H9 (cell line): ENCODE measurements at regions not wholly inside any gene's neighbourhood (a gene's known extent, or its start where the extent isn't known, plus 50 kb on each side); places are given as distances from the start of the nearest gene placed in this dataset.

Experiments
- DNase-seq: peaks from one replicate; pipeline ENCODE4 v3.0.0-alpha.2; 2017
- H2AFZ ChIP-seq: one replicate; pipeline ENCODE4 v1.6.1; 2013; ENCODE audit warnings: mild to moderate bottlenecking, low read length, control low read depth, moderate library complexity
- H2AK5ac ChIP-seq: 2 replicates; pipeline ENCODE4 v1.6.1; 2013; ENCODE audit warnings: low read length, control low read depth, mixed read lengths; ENCODE audit not compliant: insufficient read length
- H2BK120ac ChIP-seq: one replicate; pipeline ENCODE4 v1.6.1; 2013; ENCODE audit warnings: low read depth, mild to moderate bottlenecking, low read length, control low read depth, inconsistent platforms; ENCODE audit not compliant: poor library complexity, severe bottlenecking
- H2BK12ac ChIP-seq: 2 replicates; pipeline ENCODE4 v1.6.1; 2013; ENCODE audit warnings: low read length, control low read depth, mixed read lengths, low read depth; ENCODE audit not compliant: insufficient read length
- H2BK15ac ChIP-seq: 2 replicates; pipeline ENCODE4 v1.6.1; 2013; ENCODE audit warnings: low read depth, low read length, control low read depth
- H2BK20ac ChIP-seq: one replicate; pipeline ENCODE4 v1.6.1; 2013; ENCODE audit warnings: low read depth, mild to moderate bottlenecking, low read length, control low read depth, inconsistent platforms; ENCODE audit not compliant: poor library complexity, severe bottlenecking
- H2BK5ac ChIP-seq: 2 replicates; pipeline ENCODE4 v1.6.1; 2013; ENCODE audit warnings: low read length, control low read depth, mixed read lengths; ENCODE audit not compliant: insufficient read length
- H3K14ac ChIP-seq: 2 replicates; pipeline ENCODE4 v1.6.1; 2013; ENCODE audit warnings: low read length, control low read depth; ENCODE audit not compliant: insufficient read depth
- H3K18ac ChIP-seq: 2 replicates; pipeline ENCODE4 v1.6.1; 2013; ENCODE audit warnings: low read depth, mild to moderate bottlenecking, mixed read lengths, low read length, control low read depth; ENCODE audit not compliant: insufficient read length
- H3K23ac ChIP-seq: 2 replicates; pipeline ENCODE4 v1.6.1; 2013; ENCODE audit warnings: low read length, control low read depth, mixed read lengths, low read depth; ENCODE audit not compliant: insufficient read length
- H3K23me2 ChIP-seq: 2 replicates; pipeline ENCODE4 v1.6.1; 2013; ENCODE audit warnings: low read depth, mild to moderate bottlenecking, mixed read lengths, low read length, control low read depth; ENCODE audit not compliant: insufficient read length, poor library complexity, severe bottlenecking
- H3K27ac ChIP-seq: 2 replicates; pipeline ENCODE4 v1.5.1; 2013; ENCODE audit warnings: low read length, control low read depth, mixed read lengths, low read depth; ENCODE audit not compliant: insufficient read length
- H3K27me3 ChIP-seq: 2 replicates; pipeline ENCODE4 v1.6.1; 2013; ENCODE audit warnings: low read length, control low read depth, inconsistent platforms; ENCODE audit not compliant: insufficient read depth
- H3K4ac ChIP-seq: 2 replicates; pipeline ENCODE4 v1.6.1; 2013; ENCODE audit warnings: low read depth, mild to moderate bottlenecking, control low read depth, inconsistent platforms, low read length, moderate library complexity
- H3K4me1 ChIP-seq: 2 replicates; pipeline ENCODE4 v1.6.1; 2013; ENCODE audit warnings: low read length, control low read depth, inconsistent platforms; ENCODE audit not compliant: insufficient read depth
- H3K4me2 ChIP-seq: 2 replicates; pipeline ENCODE4 v1.6.1; 2013; ENCODE audit warnings: low read length, control low read depth, mixed read lengths; ENCODE audit not compliant: insufficient read length, insufficient read depth
- H3K56ac ChIP-seq: 2 replicates; pipeline ENCODE4 v1.6.1; 2013; ENCODE audit warnings: low read depth, mild to moderate bottlenecking, mixed read lengths, low read length, control low read depth; ENCODE audit not compliant: insufficient read length
- H3K79me1 ChIP-seq: 2 replicates; pipeline ENCODE4 v1.6.1; 2013; ENCODE audit warnings: low read depth, mild to moderate bottlenecking, moderate library complexity, low read length, control low read depth, inconsistent platforms; ENCODE audit not compliant: insufficient read depth, poor library complexity, severe bottlenecking
- H3K79me2 ChIP-seq: 2 replicates; pipeline ENCODE4 v1.6.1; 2013; ENCODE audit warnings: low read length, control low read depth, inconsistent platforms; ENCODE audit not compliant: insufficient read depth
- H3K9ac ChIP-seq: 2 replicates; pipeline ENCODE4 v1.6.1; 2013; ENCODE audit warnings: low read length, control low read depth, mixed read lengths; ENCODE audit not compliant: insufficient read length; ENCODE audit errors: extremely low read depth
- H3K9me3 ChIP-seq: one replicate; pipeline ENCODE4 v1.6.1; 2013; ENCODE audit warnings: low read depth, low read length, inconsistent platforms; ENCODE audit not compliant: control insufficient read depth
- H3T11ph ChIP-seq: one replicate; pipeline ENCODE4 v1.6.1; 2013; ENCODE audit warnings: mild to moderate bottlenecking, low read length, control low read depth, inconsistent platforms
- H4K20me1 ChIP-seq: one replicate; pipeline ENCODE4 v1.6.1; 2013; ENCODE audit not compliant: control insufficient read depth, insufficient read length, insufficient read depth
- H4K5ac ChIP-seq: 2 replicates; pipeline ENCODE4 v1.6.1; 2013; ENCODE audit warnings: low read depth, mild to moderate bottlenecking, mixed read lengths, low read length, control low read depth; ENCODE audit not compliant: insufficient read length
- H4K8ac ChIP-seq: replicated peaks from 2 replicates; pipeline ENCODE4 v1.6.1; 2013; ENCODE audit warnings: low read length, control low read depth, mixed read lengths, low read depth; ENCODE audit not compliant: insufficient read length
- H4K91ac ChIP-seq: 2 replicates; pipeline ENCODE4 v1.6.1; 2013; ENCODE audit warnings: low read depth, mild to moderate bottlenecking, moderate library complexity, mixed read lengths, low read length, control low read depth; ENCODE audit not compliant: insufficient read length
- H3K27ac Mint-ChIP-seq, 3 experiments: 2 replicates in 2 of 3; 3 replicates in 1 of 3; pipeline ENCODE4 v1.8.0; 2020 to 2021; ENCODE audit warnings: mixed read lengths in 3 of 3, mild to moderate bottlenecking in 1 of 3, moderate library complexity in 1 of 3
- H3K27me3 Mint-ChIP-seq: 2 replicates; pipeline ENCODE4 v1.8.0; 2021; ENCODE audit warnings: low read depth, mild to moderate bottlenecking, moderate library complexity, mixed read lengths
- H3K36me3 Mint-ChIP-seq, 3 experiments: 2 replicates in 2 of 3; 3 replicates in 1 of 3; pipeline ENCODE4 v1.8.0; 2020 to 2021; ENCODE audit warnings: low read depth in 3 of 3, mixed read lengths in 3 of 3; ENCODE audit not compliant: insufficient read depth in 1 of 3
- H3K4me1 Mint-ChIP-seq, 2 experiments: 2 replicates each; pipeline ENCODE4 v1.8.0; 2020; ENCODE audit warnings: mixed read lengths in 2 of 2
- H3K4me3 Mint-ChIP-seq, 2 experiments: 2 replicates in 1 of 2; 3 replicates in 1 of 2; pipeline ENCODE4 v1.8.0; 2020 to 2021; ENCODE audit warnings: mild to moderate bottlenecking in 2 of 2, mixed read lengths in 2 of 2, moderate library complexity in 1 of 2
- H3K9me3 Mint-ChIP-seq, 2 experiments: 2 replicates in 1 of 2; 3 replicates in 1 of 2; pipeline ENCODE4 v1.8.0; 2020; ENCODE audit warnings: mild to moderate bottlenecking in 2 of 2, mixed read lengths in 2 of 2, moderate library complexity in 1 of 2
- WGBS: extraction: QIAGEN DNeasy Blood & Tissue Kit; methylation state at CpG from one replicate; pipeline ENCODE4 v1.1.7; 2013; ENCODE audit warnings: missing lambda C conversion rate, low lambda C conversion rate, mixed read lengths; ENCODE audit not compliant: insufficient read length; ENCODE audit errors: extremely low coverage; 5-methylcytosine and 5-hydroxymethylcytosine counted together
- TF ChIP-seq, protein P1 (sequence below): fragments of 200-600 bp; sonication (generic); conservative IDR thresholded peaks from 3 replicates; pipeline ENCODE4 v1.8.0; 2021; ENCODE audit warnings: antibody characterized with exemption, mild to moderate bottlenecking

DNA sequence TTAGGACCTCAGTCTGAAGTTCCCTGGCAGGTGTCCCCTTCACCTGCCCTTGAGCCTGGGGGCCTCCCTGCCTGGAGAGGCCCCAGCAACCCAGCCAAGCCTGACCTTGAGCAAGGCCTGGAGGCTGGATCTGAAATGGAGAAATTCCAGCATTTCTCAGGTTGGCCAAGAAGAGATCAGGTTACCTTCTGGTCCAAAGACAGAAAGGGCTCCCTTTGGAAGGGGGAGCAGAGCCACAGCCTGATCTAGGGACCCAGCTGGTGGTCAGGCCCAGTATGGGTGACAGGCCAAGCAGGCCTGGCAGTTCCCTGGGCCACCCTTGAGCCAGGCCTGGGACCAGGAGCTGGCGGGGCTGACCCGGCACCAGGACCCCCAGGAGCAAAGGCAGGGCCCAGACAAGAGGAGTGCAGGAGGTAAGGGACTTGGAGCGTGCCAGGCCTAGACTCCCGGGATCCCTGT, 82.8 kb downstream of the TNFAIP2 start:
- Mint-ChIP-seq H3K4me3 (no peak overlapping the region), H3K4me1 (peaks cover 11% of the 10 kb centered on the region in 2 experiments), H3K27ac (no peak overlapping the region), H3K36me3 (peaks cover 10 to 32% (median 20%) of the 10 kb centered on the region in 3 experiments; a peak in 6 of 7 replicates), H3K27me3 (peaks cover 62% of the 10 kb centered on the region), H3K9me3 (peaks cover 38% of the 10 kb centered on the region in 2 experiments)
- H3K23me2 ChIP-seq: no peaks in the 10 kb centered on the region
- H2BK120ac ChIP-seq: no peak overlapping the region
- no peak overlapping the region for H2BK5ac ChIP-seq
- no peak overlapping the region for H3K18ac ChIP-seq
- no peaks in the 10 kb centered on the region for H3K4me1 ChIP-seq
- H3K56ac ChIP-seq: no peak overlapping the region
- no peak overlapping the region for H3T11ph ChIP-seq
- H3K4me2 ChIP-seq: no peak overlapping the region
- H2BK12ac ChIP-seq: no peak overlapping the region
- TF ChIP-seq, protein P1, sequence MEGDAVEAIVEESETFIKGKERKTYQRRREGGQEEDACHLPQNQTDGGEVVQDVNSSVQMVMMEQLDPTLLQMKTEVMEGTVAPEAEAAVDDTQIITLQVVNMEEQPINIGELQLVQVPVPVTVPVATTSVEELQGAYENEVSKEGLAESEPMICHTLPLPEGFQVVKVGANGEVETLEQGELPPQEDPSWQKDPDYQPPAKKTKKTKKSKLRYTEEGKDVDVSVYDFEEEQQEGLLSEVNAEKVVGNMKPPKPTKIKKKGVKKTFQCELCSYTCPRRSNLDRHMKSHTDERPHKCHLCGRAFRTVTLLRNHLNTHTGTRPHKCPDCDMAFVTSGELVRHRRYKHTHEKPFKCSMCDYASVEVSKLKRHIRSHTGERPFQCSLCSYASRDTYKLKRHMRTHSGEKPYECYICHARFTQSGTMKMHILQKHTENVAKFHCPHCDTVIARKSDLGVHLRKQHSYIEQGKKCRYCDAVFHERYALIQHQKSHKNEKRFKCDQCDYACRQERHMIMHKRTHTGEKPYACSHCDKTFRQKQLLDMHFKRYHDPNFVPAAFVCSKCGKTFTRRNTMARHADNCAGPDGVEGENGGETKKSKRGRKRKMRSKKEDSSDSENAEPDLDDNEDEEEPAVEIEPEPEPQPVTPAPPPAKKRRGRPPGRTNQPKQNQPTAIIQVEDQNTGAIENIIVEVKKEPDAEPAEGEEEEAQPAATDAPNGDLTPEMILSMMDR: no peak
- no peak overlapping the region for H3K9ac ChIP-seq
- H4K20me1 ChIP-seq: no peaks in the 10 kb centered on the region
- no peak overlapping the region for H2AFZ ChIP-seq
- H4K5ac ChIP-seq: no peak overlapping the region
- peaks cover 37% of the 10 kb centered on the region for H3K9me3 ChIP-seq
- H3K14ac ChIP-seq: no peak overlapping the region
- no peak overlapping the region for H3K4ac ChIP-seq
- H2AK5ac ChIP-seq: no peak overlapping the region
- no CpG with 5 or more reads among the region's 4 CpGs for WGBS
- no peak overlapping the region for H4K8ac ChIP-seq
- no peak overlapping the region for H3K23ac ChIP-seq
- H3K79me1 ChIP-seq: no peaks in the 10 kb centered on the region
- H3K79me2 ChIP-seq: no peaks in the 10 kb centered on the region
- no peaks in the 10 kb centered on the region; the same call in 1 of the 2 replicates for H3K27me3 ChIP-seq
- no peak overlapping the region; the same call in 1 of the 2 replicates for H2BK15ac ChIP-seq
- no peak for DNase-seq
- H4K91ac ChIP-seq: no peak overlapping the region
- H2BK20ac ChIP-seq: no peak overlapping the region
- no peak overlapping the region for H3K27ac ChIP-seq
